ENCODE measurements at regions not wholly inside any gene's neighbourhood (a gene's known extent, or its start where the extent isn't known, plus 50 kb on each side); places are given as distances from the start of the nearest gene placed in this dataset.
A peak's percentile ranks its signal among the peaks of the same experiment; 100 is the strongest.

DNA sequence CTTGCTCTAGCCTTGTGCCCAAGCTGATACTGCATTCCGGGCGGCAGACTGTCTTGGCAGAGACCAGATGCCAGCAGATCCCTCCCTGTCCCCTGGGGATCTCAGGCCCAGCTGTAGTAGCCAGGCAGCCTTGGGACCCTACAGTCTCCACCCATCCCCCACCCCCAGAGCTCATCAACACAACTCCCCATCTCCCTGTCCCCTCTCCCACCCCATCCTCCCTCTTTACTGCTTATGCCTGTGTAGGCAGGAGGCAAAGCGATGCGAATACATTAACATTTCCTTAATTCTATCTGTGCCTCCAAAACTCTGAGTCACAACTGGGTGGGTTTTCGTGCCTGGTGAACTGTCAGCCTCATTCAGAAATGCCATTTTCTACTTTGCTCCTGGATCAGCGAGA lies 547.6 kb downstream of the BUD13 start:
- Histone ChIP-seq H4K20me1 (ENCODE audit: low read depth) (no peaks in the 10 kb centered on the region), H3K9ac (no peak overlapping the region), H3K4me3 (no peak overlapping the region), H3F3A (ENCODE audit: low read depth) (no peaks in the 10 kb centered on the region), H3K9me3 (ENCODE audit: low read depth) (no peaks in the 10 kb centered on the region), H3K4me2 (no peak overlapping the region), H3K79me2 (ENCODE audit: low read depth) (no peaks in the 10 kb centered on the region), H3K4me1 (no peaks in the 10 kb centered on the region), H3K27ac (no peak overlapping the region), H3K36me3 (no peaks in the 10 kb centered on the region), H2AFZ (replicated peaks) (no peak overlapping the region), H3K27me3 (no peaks in the 10 kb centered on the region)
- no peak for DNase-seq (ENCODE audit: low spot score)
- peaks cover 8% of the 10 kb centered on the region for H3K27me3 Mint-ChIP-seq (ENCODE audit: insufficient read depth, low read depth)
- TF ChIP-seq EZH2phosphoT487 (IDR thresholded peaks at IDR 0.05) (no peak), EZH2 (IDR thresholded peaks at IDR 0.05) (no peak)
- TF ChIP-seq, protein P1, sequence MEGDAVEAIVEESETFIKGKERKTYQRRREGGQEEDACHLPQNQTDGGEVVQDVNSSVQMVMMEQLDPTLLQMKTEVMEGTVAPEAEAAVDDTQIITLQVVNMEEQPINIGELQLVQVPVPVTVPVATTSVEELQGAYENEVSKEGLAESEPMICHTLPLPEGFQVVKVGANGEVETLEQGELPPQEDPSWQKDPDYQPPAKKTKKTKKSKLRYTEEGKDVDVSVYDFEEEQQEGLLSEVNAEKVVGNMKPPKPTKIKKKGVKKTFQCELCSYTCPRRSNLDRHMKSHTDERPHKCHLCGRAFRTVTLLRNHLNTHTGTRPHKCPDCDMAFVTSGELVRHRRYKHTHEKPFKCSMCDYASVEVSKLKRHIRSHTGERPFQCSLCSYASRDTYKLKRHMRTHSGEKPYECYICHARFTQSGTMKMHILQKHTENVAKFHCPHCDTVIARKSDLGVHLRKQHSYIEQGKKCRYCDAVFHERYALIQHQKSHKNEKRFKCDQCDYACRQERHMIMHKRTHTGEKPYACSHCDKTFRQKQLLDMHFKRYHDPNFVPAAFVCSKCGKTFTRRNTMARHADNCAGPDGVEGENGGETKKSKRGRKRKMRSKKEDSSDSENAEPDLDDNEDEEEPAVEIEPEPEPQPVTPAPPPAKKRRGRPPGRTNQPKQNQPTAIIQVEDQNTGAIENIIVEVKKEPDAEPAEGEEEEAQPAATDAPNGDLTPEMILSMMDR (IDR thresholded peaks at IDR 0.05) = no peak
- peaks cover 3% of the 10 kb centered on the region for H3K9me3 Mint-ChIP-seq
- peak overlapping the region; percentile 55 for H3K27ac Mint-ChIP-seq
- H3K36me3 Mint-ChIP-seq = no peaks in the 10 kb centered on the region
- H3K4me1 Mint-ChIP-seq = peaks cover 52% of the 10 kb centered on the region
- no peak overlapping the region for H3K4me3 Mint-ChIP-seq

DNA sequence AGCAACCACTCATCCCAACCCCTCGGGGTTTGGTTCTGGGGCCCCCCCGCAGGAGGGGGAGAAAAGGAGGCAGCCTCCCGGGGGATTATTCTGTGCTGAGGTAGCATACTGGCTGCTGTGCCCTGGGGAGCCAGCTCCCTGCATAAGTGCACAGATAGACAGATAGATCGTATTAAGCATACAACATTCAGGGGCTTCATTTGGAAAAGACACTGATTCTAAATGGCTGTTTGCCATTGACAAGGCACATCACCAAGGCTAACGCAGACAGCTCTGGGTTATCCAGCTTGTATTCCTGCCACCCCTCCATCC lies 547.9 kb downstream of the BUD13 start:
- no peaks in the 10 kb centered on the region for H4K20me1 ChIP-seq (ENCODE audit: low read depth)
- no peaks in the 10 kb centered on the region for H3K27me3 ChIP-seq
- H2AFZ ChIP-seq (replicated peaks) = no peak overlapping the region
- no peaks in the 10 kb centered on the region for H3K79me2 ChIP-seq (ENCODE audit: low read depth)
- H3K4me2 ChIP-seq = no peak overlapping the region
- TF ChIP-seq EZH2 (IDR thresholded peaks at IDR 0.05) = no peak
- H3K4me1 ChIP-seq = no peaks in the 10 kb centered on the region
- Mint-ChIP-seq H3K27me3 (ENCODE audit: insufficient read depth, low read depth) (peaks cover 8% of the 10 kb centered on the region), H3K4me1 (peaks cover 52% of the 10 kb centered on the region), H3K36me3 (no peaks in the 10 kb centered on the region), H3K27ac (peak overlapping the region; percentile 23), H3K4me3 (no peak overlapping the region), H3K9me3 (peaks cover 3% of the 10 kb centered on the region)
- H3K9me3 ChIP-seq (ENCODE audit: low read depth) = no peaks in the 10 kb centered on the region
- H3K36me3 ChIP-seq = no peaks in the 10 kb centered on the region
- H3K27ac ChIP-seq = no peak overlapping the region
- no peaks in the 10 kb centered on the region for H3F3A ChIP-seq (ENCODE audit: low read depth)
- no peak for DNase-seq (ENCODE audit: low spot score)
- no peak overlapping the region for H3K4me3 ChIP-seq
- H3K9ac ChIP-seq = no peak overlapping the region

DNA sequence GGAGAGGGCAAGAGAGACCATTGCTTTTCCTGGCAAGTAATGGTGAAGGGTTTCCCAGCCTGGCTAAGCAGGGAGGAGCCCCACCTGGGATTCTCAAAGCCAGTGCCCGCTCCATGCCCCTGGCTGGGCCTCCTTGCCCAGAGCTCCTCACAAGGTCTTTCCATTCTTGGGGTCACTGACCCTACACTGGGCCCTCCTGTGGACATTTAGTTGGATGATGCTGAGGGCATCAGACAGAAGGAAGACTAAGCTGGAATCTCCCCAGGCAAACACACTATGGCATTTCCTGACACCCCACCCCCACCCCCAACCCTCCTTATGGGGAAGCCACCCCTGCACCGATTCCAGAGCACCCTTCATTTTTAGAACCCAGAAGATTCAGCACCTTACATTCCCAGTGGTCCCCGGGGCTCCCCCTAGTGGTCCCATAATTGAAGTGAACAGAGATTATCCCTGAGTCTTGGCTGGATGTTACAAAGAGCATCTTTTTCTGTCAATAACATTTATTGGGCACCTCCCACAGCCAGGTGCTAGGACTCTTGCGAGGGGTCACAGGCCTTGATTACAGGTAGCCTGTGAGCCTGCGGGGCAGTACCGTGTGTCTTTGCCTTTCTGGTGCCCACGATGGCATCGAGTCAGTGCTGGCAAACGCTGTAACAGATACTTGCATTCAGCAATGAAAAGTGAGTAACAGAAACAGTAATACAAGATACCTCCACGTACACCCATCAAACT lies 548.5 kb downstream of the BUD13 start:
- Histone ChIP-seq H3K9me3 (ENCODE audit: low read depth) (no peaks in the 10 kb centered on the region), H4K20me1 (ENCODE audit: low read depth) (no peaks in the 10 kb centered on the region), H3K4me2 (no peak overlapping the region), H2AFZ (replicated peaks) (no peak overlapping the region), H3K4me3 (no peak overlapping the region), H3K27ac (no peak overlapping the region), H3K27me3 (no peaks in the 10 kb centered on the region), H3K36me3 (no peaks in the 10 kb centered on the region), H3K9ac (no peak overlapping the region), H3F3A (ENCODE audit: low read depth) (no peaks in the 10 kb centered on the region), H3K79me2 (ENCODE audit: low read depth) (no peaks in the 10 kb centered on the region), H3K4me1 (no peaks in the 10 kb centered on the region)
- Mint-ChIP-seq H3K27ac (peak overlapping the region; percentile 90), H3K4me1 (peaks cover 48% of the 10 kb centered on the region), H3K27me3 (ENCODE audit: insufficient read depth, low read depth) (peaks cover 8% of the 10 kb centered on the region), H3K4me3 (no peak overlapping the region), H3K36me3 (no peaks in the 10 kb centered on the region), H3K9me3 (peaks cover 3% of the 10 kb centered on the region)
- no peak for TF ChIP-seq EZH2 (IDR thresholded peaks at IDR 0.05)
- TF ChIP-seq, protein P1 (IDR thresholded peaks at IDR 0.05) = peak; percentile 82
- DNase-seq (ENCODE audit: low spot score) = peak; percentile 63

DNA sequence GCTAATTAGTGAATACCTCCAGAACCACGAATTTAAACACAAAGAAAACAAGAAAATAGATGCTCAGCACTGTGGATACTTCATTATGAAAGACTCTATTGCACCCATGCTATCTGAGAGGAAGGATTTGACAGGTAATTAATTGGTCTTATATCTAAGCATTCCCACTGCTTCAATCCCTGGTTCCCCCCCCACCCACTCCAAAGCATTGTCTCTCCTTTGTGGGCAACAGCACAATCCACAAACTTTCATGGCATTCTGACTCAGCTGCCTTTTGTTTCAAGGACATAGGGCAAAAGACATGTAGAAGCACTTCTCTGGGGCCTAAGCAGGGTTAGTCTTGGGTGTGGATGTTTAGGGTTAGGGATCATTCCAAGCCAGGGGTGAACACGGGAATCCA lies 551.4 kb downstream of the BUD13 start:
- H3K9me3 ChIP-seq (ENCODE audit: low read depth) = no peaks in the 10 kb centered on the region
- no peaks in the 10 kb centered on the region for H3K36me3 Mint-ChIP-seq
- TF ChIP-seq EZH2 (IDR thresholded peaks at IDR 0.05) (no peak), EZH2phosphoT487 (IDR thresholded peaks at IDR 0.05) (no peak)
- TF ChIP-seq, protein P1 (IDR thresholded peaks at IDR 0.05) = no peak
- no peak for DNase-seq (ENCODE audit: low spot score)
- H3K27ac ChIP-seq = no peak overlapping the region
- no peaks in the 10 kb centered on the region for H3K4me1 ChIP-seq
- H3K4me3 ChIP-seq = no peak overlapping the region
- H3K27me3 Mint-ChIP-seq (ENCODE audit: insufficient read depth, low read depth) = peaks cover 5% of the 10 kb centered on the region
- H3K27ac Mint-ChIP-seq = no peak overlapping the region
- peaks cover 46% of the 10 kb centered on the region for H3K4me1 Mint-ChIP-seq
- peaks cover 13% of the 10 kb centered on the region for H3K9me3 Mint-ChIP-seq
- H3K27me3 ChIP-seq = no peaks in the 10 kb centered on the region
- no peaks in the 10 kb centered on the region for H3K79me2 ChIP-seq (ENCODE audit: low read depth)
- H3K4me3 Mint-ChIP-seq = no peak overlapping the region
- no peaks in the 10 kb centered on the region for H3K36me3 ChIP-seq
- no peak overlapping the region for H2AFZ ChIP-seq (replicated peaks)
- no peaks in the 10 kb centered on the region for H4K20me1 ChIP-seq (ENCODE audit: low read depth)
- H3K9ac ChIP-seq = no peak overlapping the region
- no peak overlapping the region for H3K4me2 ChIP-seq
- H3F3A ChIP-seq (ENCODE audit: low read depth) = no peaks in the 10 kb centered on the region
